Activated naive CD8-positive, alpha-beta T cell treated with anti-CD3 and anti-CD28 coated beads for 36 hours (primary cell): ENCODE measurements at regions not wholly inside any gene's neighbourhood (a gene's known extent, or its start where the extent isn't known, plus 50 kb on each side); places are given as distances from the start of the nearest gene placed in this dataset.
"Not testable (repeated sequence)": the region's sequence is repeated elsewhere in the genome, so short reads cannot be mapped to it uniquely, and the experiment has no call there.

Source experiments
- DNase-seq: peaks from one replicate; pipeline ENCODE4 v3.0.0; 2021
- H3K27ac Mint-ChIP-seq: one replicate; pipeline ENCODE4 v1.8.0; 2022; ENCODE audit warnings: mild to moderate bottlenecking, moderate library complexity, mixed read lengths
- H3K27me3 Mint-ChIP-seq: one replicate; pipeline ENCODE4 v1.8.0; 2022; ENCODE audit warnings: mild to moderate bottlenecking, mixed read lengths
- H3K36me3 Mint-ChIP-seq: one replicate; pipeline ENCODE4 v1.8.0; 2021; ENCODE audit warnings: mild to moderate bottlenecking, mixed read lengths
- H3K4me1 Mint-ChIP-seq: one replicate; pipeline ENCODE4 v1.8.0; 2021; ENCODE audit warnings: mixed read lengths
- H3K4me3 Mint-ChIP-seq: one replicate; pipeline ENCODE4 v1.8.0; 2022; ENCODE audit warnings: mild to moderate bottlenecking, moderate library complexity, mixed read lengths
- H3K9me3 Mint-ChIP-seq: one replicate; pipeline ENCODE4 v1.8.0; 2022; ENCODE audit warnings: mixed read lengths

DNA sequence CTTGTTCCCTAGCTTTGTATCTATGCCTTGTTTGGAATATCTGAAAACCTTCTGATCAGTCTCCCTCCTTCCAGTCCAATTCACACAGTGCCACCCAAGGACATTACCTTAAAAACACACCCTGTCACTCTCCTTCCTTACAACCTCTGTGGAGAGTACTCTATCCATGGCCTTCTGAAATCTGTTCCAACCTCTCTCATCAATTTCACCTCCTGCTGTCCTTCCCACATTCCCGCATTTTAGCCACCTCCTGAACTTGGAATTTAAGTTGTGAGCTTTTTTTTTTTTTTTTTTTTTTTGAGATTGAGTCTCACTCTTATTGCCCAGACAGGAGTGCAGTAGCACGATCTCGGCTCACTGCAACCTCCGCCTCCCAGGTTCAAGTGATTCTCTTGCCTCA is 824.8 kb downstream of the METTL15 start:
- H3K36me3 Mint-ChIP-seq: no peaks in the 10 kb centered on the region
- H3K9me3 Mint-ChIP-seq: peaks cover 9% of the 10 kb centered on the region
- no peak overlapping the region for H3K27ac Mint-ChIP-seq
- H3K4me1 Mint-ChIP-seq: no peaks in the 10 kb centered on the region
- DNase-seq: no peak
- H3K4me3 Mint-ChIP-seq: no peak overlapping the region
- no peaks in the 10 kb centered on the region for H3K27me3 Mint-ChIP-seq

DNA sequence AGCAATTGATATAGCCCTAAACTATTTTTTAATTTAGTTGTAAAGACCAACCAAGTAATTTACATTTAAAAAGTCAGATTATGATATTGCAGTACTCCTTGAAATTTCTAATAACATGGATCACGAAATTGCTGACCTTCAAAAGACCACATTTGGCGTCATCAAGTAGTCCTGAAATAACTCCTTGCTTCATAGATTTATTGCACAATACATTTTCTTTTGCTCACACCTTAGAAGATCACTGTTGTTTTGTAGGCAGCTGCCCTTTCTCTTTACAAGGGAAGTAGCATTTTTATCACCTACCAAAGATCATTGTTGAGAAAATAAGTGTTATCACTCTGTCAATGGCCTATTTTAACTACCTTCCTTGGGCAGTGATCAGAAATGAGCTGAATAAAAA is 815.8 kb downstream of the METTL15 start:
- H3K9me3 Mint-ChIP-seq: peaks cover 8% of the 10 kb centered on the region
- no peak overlapping the region for H3K4me3 Mint-ChIP-seq
- DNase-seq: no peak
- H3K27me3 Mint-ChIP-seq: no peaks in the 10 kb centered on the region
- H3K4me1 Mint-ChIP-seq: no peaks in the 10 kb centered on the region
- no peak overlapping the region for H3K27ac Mint-ChIP-seq
- H3K36me3 Mint-ChIP-seq: no peaks in the 10 kb centered on the region

DNA sequence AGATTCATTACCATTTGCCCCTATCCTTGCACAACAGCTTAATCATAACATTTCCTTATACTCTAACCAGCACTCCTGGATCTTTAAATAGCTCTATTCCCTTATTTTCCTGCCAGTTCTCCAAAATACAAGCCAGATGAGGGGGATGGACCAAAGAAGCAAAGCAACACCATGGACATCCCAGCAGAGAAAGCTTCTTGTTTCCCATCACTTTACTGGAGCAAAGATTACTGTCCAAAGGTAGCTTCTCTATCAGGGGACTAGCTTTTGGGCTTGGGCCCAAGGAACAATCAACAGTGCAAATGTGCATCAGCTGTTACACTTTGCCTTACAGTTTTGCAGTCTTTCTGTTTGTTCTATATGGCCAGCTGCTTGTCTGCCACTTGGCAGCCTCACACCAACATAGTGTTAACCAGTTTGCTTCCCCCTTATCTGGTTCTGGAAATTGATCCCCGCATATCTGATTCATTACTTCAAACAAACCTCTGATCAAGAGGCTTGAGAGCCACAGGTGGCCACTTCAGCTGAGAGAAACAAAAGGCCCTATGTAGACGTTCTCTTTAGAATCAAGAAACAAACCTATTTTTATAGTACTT is 814.3 kb downstream of the METTL15 start:
- no peak overlapping the region for H3K4me3 Mint-ChIP-seq
- no peak overlapping the region for H3K27ac Mint-ChIP-seq
- peaks cover 10% of the 10 kb centered on the region for H3K9me3 Mint-ChIP-seq
- H3K27me3 Mint-ChIP-seq: no peaks in the 10 kb centered on the region
- no peak for DNase-seq
- H3K36me3 Mint-ChIP-seq: no peaks in the 10 kb centered on the region
- no peaks in the 10 kb centered on the region for H3K4me1 Mint-ChIP-seq

DNA sequence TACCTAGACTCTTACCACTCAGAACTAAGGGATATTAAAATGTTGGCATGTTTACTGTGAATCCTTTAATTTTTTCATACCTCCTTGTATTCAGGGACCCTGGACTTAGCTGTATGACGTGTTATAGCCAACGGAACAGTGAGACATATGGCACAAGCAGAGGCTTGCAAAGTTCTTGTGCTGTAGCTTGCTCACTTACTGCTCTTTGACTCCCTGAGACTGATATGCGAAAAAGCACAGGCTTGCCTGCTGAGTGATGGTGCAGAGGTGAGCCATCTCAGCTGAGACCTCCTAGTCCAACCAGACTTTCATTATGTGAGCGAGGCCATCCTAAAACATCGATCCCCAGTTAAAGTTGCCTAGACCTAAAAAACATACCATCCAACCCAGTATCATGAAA is 811.0 kb downstream of the METTL15 start:
- Mint-ChIP-seq H3K27ac (no peak overlapping the region), H3K9me3 (peaks cover 10% of the 10 kb centered on the region), H3K27me3 (no peaks in the 10 kb centered on the region), H3K36me3 (peaks cover 2% of the 10 kb centered on the region), H3K4me1 (no peaks in the 10 kb centered on the region), H3K4me3 (no peak overlapping the region)
- no peak for DNase-seq

DNA sequence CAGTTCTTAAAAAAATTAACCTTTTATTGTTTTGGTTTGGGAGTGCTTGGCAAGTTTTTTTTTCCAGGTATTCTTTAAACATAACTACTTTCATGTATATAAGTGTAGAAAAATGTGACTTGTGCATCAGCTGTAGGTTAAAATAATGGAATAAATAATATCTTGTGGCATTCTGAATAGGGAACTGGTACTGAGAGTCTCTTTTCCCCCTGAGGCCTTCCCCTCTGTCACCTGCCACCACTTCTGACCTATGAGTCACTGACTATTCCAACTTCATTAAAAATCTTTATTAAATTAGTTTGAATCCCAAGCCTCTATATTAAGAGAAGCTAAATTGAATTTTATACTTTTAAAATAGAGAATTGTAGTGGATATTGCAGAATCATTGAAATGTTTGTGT is 805.7 kb downstream of the METTL15 start:
- no peaks in the 10 kb centered on the region for H3K27me3 Mint-ChIP-seq
- no peak overlapping the region for H3K4me3 Mint-ChIP-seq
- H3K27ac Mint-ChIP-seq: no peak overlapping the region

DNA sequence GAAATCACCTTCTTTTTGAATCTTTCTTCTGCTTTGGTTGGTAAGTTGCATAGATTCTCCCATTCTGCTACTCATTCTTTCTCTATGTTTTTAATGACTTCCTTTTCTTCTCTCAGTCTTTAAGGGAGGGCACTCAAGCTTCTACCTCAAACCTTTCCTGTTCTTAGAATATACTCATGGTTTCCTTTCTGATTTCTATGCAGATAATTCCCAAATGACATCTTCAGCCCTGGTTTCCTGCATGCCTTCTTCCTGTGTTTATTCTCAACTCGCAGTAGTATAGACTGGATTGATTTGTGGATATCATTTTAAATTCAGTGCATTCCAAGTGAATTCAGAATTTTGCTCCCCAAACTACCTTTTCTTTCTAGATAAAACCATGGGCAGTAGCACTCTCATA is 803.6 kb downstream of the METTL15 start:
- H3K27me3 Mint-ChIP-seq: no peaks in the 10 kb centered on the region
- H3K4me3 Mint-ChIP-seq: no peak overlapping the region
- peaks cover 9% of the 10 kb centered on the region for H3K9me3 Mint-ChIP-seq
- H3K36me3 Mint-ChIP-seq: peaks cover 2% of the 10 kb centered on the region
- no peak overlapping the region for H3K27ac Mint-ChIP-seq
- no peaks in the 10 kb centered on the region for H3K4me1 Mint-ChIP-seq
- DNase-seq: no peak

More for the DNA sequence above, 805.7 kb downstream of the METTL15 start:
- peaks cover 2% of the 10 kb centered on the region for H3K36me3 Mint-ChIP-seq
- H3K9me3 Mint-ChIP-seq: peaks cover 12% of the 10 kb centered on the region
- no peak for DNase-seq
- no peaks in the 10 kb centered on the region for H3K4me1 Mint-ChIP-seq

DNA sequence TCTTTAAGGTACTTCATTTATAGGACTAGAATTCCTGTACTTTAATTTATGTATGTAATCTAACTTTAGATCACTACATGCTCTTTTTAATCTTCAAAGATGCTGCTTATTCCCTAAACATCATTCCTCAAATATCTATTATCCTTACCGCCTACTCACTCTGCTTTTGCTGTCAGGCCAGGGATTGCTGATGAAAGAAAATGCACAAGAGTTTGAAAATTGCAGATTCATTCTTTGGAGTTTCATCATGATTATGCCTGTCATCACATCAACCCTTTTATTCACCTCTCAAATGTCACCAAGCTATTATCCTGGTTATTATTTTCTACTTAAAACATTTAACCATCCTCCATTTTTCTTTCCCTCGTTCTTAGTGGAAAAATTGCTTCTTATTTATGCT is 802.7 kb downstream of the METTL15 start:
- H3K36me3 Mint-ChIP-seq: no peaks in the 10 kb centered on the region

DNA sequence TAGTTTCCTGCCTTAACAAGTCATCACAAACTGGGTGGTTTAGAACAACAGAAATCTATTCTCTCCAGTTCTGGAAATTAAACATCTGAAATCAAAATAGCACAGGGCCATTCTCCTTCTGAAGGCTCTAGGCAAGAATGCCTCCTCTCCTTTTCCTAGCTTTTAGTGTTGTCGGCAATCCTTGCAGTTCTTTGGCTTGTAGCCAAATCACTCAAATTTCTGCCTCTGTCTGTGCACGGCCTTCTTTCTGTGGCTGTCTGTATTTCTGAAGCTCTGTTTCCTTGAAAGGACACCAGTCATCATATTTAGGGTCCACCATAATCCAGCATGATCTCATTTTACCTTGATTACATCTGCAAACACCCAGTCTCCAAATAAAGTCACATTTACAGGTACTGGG is 795.5 kb downstream of the METTL15 start:
- H3K27ac Mint-ChIP-seq: no peak overlapping the region
- H3K4me3 Mint-ChIP-seq: no peak overlapping the region
- no peaks in the 10 kb centered on the region for H3K4me1 Mint-ChIP-seq
- H3K36me3 Mint-ChIP-seq: no peaks in the 10 kb centered on the region
- H3K27me3 Mint-ChIP-seq: no peaks in the 10 kb centered on the region
- DNase-seq: no peak
- H3K9me3 Mint-ChIP-seq: peaks cover 2% of the 10 kb centered on the region

More for the DNA sequence above, 802.7 kb downstream of the METTL15 start:
- no peaks in the 10 kb centered on the region for H3K27me3 Mint-ChIP-seq
- no peaks in the 10 kb centered on the region for H3K4me1 Mint-ChIP-seq
- peaks cover 5% of the 10 kb centered on the region for H3K9me3 Mint-ChIP-seq
- no peak overlapping the region for H3K4me3 Mint-ChIP-seq
- H3K27ac Mint-ChIP-seq: no peak overlapping the region
- DNase-seq: no peak

DNA sequence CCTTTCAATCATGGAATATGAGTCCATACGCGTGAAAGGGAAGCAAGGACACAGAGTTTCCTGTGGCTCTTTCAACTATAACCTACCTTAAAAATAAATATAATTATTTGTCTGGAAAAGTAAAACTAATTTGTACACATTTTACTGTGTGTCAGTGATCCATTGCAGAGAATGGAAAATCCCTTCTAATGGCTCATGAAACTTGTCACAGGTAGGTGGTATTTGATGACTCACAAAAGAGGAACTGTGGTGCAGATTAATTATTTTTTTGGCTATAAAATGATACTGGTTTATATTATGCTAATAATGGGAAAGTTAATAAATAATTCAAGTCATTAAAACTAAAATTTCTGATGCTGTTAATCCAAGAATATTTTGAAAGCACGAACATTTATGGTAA is 792.2 kb downstream of the METTL15 start:
- peaks cover 4% of the 10 kb centered on the region for H3K9me3 Mint-ChIP-seq

DNA sequence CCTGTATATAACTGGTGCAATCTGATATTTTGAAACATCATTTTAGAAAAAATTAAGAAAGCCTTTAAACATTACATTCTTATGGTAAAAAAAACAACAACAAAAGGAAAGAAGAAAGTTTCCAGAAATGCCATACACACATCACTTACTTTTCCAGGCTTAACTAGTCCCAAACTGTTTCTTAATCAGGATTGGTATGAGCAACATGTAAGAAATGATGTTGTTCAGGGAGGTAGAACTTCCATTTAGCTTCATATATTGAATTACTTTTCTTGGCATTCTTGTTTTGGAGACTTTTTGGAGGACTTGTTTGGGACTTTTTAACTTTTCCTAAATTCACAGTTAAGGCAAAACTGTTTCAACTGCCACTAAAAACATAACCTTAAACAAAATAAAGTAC is 791.5 kb downstream of the METTL15 start:
- no peak for DNase-seq
- no peak overlapping the region for H3K4me3 Mint-ChIP-seq
- H3K27me3 Mint-ChIP-seq: no peaks in the 10 kb centered on the region
- H3K27ac Mint-ChIP-seq: no peak overlapping the region
- H3K4me1 Mint-ChIP-seq: no peaks in the 10 kb centered on the region
- no peaks in the 10 kb centered on the region for H3K36me3 Mint-ChIP-seq
- peaks cover 4% of the 10 kb centered on the region for H3K9me3 Mint-ChIP-seq

More for the DNA sequence above, 792.2 kb downstream of the METTL15 start:
- Mint-ChIP-seq H3K36me3 (no peaks in the 10 kb centered on the region), H3K27ac (no peak overlapping the region), H3K27me3 (no peaks in the 10 kb centered on the region), H3K4me1 (no peaks in the 10 kb centered on the region), H3K4me3 (no peak overlapping the region)
- DNase-seq: no peak

DNA sequence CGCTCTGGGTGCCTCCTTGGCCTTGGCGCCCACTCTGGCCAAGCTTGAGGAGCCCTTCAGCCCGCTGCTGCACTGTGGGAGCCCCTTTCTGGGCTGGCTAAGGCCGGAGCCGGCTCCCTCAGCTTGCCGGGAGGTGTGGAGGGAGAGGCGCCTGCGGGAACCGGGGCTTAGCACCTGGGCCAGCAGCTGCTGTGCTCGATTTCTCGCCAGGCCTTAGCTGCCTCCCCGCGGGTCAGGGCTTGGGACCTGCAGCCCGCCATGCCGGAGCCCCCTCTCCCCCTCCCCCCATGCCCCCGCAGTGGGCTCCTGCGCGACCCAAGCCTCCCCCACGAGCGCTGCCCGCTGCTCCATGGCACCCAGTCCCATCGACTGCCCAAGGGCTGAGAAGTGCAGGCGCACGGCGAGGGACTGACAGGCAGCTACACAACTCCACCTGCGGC is 782.4 kb downstream of the METTL15 start:
- H3K27ac Mint-ChIP-seq, H3K4me3 Mint-ChIP-seq: not testable (repeated sequence)

DNA sequence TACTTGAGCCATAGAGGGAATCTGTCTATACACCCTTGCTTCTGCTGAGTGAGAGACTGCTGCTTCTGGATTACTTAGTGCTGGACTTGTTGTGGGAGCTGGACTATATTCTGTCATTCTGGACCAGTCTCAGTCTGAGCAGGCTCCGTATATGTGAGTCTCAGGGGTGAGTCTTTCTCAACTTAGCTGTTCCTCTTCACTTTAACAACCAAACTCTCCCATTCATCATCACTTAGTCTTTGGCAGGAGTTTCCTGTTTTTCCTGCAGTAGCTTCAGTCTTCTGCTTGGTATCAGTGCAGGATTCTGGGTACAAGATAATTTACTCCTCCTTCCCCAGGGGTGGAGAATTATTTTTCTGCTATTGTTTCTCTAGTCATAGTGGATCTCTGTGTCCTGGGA is 779.5 kb downstream of the METTL15 start:
- Mint-ChIP-seq H3K4me3 (no peak overlapping the region), H3K9me3 (peaks cover 14% of the 10 kb centered on the region), H3K27me3 (no peaks in the 10 kb centered on the region), H3K36me3 (no peaks in the 10 kb centered on the region), H3K4me1 (no peaks in the 10 kb centered on the region), H3K27ac (no peak overlapping the region)
- DNase-seq: no peak

More for the DNA sequence above, 782.4 kb downstream of the METTL15 start:
- H3K27me3 Mint-ChIP-seq, H3K9me3 Mint-ChIP-seq, H3K36me3 Mint-ChIP-seq, DNase-seq, H3K4me1 Mint-ChIP-seq: not testable (repeated sequence)

DNA sequence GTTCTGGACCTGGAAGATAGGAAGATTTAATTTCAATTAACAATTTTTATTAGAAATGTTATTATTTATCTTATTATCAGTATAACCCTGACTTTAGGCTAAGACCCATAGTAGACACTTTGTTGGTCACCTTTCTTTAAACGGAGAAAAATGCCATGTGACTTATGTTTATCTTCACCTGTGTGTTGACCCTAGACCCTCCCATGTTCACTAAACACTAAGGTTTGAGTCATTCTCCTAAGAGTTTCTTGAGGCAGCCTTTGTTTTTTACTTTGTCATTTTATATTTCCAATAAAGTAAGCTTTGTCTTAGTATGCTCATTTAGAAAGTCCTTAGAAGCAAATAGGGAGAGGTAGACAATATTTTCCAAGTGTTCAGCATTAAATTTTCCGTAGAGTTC is 771.7 kb downstream of the METTL15 start:
- Mint-ChIP-seq H3K27ac (no peak overlapping the region), H3K4me3 (no peak overlapping the region), H3K27me3 (no peaks in the 10 kb centered on the region), H3K4me1 (no peaks in the 10 kb centered on the region), H3K36me3 (no peaks in the 10 kb centered on the region), H3K9me3 (peaks cover 6% of the 10 kb centered on the region)
- DNase-seq: no peak

DNA sequence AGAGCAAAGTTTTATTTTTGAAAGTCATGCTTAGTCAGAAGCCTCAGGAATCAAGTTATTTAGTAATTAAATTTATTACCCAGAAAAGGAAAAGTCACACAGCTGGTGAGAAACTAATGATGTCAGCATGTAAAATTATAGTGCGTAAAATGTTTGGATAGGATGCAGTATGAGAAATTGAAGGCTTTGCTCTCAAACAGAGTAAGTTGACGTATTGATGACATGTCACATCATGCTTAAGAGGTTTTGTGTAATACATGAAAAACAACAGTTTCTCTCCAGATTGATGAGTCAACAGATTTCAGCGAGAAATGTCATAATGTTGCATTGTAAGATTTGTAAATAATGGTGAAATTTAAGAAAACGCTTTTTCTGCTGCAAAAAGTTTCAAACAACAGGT is 769.8 kb downstream of the METTL15 start:
- Mint-ChIP-seq H3K27me3 (no peaks in the 10 kb centered on the region), H3K9me3 (peaks cover 4% of the 10 kb centered on the region), H3K27ac (no peak overlapping the region), H3K36me3 (no peaks in the 10 kb centered on the region), H3K4me1 (no peaks in the 10 kb centered on the region), H3K4me3 (no peak overlapping the region)
- no peak for DNase-seq

DNA sequence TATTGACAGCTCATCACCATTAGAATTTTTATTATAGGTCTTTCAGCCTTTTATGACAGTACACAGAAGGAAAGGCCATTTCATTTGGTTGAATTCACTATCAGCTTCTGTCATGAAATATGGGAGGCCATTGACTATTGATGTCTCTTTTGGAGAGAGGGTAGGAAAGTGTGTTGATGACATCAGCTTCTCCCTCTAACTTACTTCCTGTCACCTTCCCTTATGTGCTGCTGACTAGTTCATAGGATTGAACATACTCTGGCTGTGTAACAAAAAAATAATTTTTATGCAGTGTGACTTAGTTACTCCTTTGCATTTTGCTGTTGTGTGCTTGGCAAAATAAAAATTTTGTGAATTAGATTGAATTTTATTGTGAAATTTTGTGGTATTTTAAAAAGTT is 769.2 kb downstream of the METTL15 start:
- no peak for DNase-seq
- no peaks in the 10 kb centered on the region for H3K9me3 Mint-ChIP-seq
- H3K27ac Mint-ChIP-seq: no peak overlapping the region
- no peaks in the 10 kb centered on the region for H3K4me1 Mint-ChIP-seq
- H3K4me3 Mint-ChIP-seq: no peak overlapping the region
- H3K27me3 Mint-ChIP-seq: no peaks in the 10 kb centered on the region
- no peaks in the 10 kb centered on the region for H3K36me3 Mint-ChIP-seq

DNA sequence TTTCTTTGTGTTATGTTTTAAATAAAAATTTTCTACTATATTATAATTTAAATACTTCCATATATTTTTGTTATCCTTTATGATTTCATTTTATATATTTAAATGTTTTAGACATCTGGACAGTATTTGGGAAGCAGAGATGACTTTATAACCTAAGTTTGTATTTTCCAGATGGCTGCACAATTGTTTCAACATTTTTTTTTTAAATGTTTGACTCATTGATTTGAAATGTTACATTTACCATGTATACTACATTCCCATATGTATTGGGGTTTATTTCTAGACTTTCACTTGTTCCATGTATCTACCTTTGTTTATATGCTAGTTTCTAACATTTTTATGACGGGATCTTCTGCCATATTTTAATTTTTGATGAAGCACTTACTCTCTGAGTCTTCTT is 766.5 kb downstream of the METTL15 start:
- no peaks in the 10 kb centered on the region for H3K27me3 Mint-ChIP-seq

More for the DNA sequence above, 766.5 kb downstream of the METTL15 start:
- DNase-seq: no peak
- Mint-ChIP-seq H3K4me3 (no peak overlapping the region), H3K27ac (no peak overlapping the region), H3K9me3 (no peaks in the 10 kb centered on the region), H3K36me3 (no peaks in the 10 kb centered on the region), H3K4me1 (no peaks in the 10 kb centered on the region)
